SU-DHL-6 (cell line): ENCODE measurements at regions not wholly inside any gene's neighbourhood (a gene's known extent, or its start where the extent isn't known, plus 50 kb on each side); places are given as distances from the start of the nearest gene placed in this dataset.

Source experiments
- H2AFZ ChIP-seq: fragments of 200-600 bp; sonication (generic); 2 replicates; pipeline ENCODE4 v1.6.1; 2014; ENCODE audit warnings: low read depth, mild to moderate bottlenecking, moderate library complexity, mixed read lengths, antibody characterized with exemption, low read length; ENCODE audit not compliant: severe bottlenecking
- H3F3A ChIP-seq: fragments of 200-600 bp; shearing (Covaris generic); 2 replicates; pipeline ENCODE4 v1.6.0; 2016; ENCODE audit warnings: antibody characterized with exemption, mild to moderate bottlenecking; ENCODE audit not compliant: insufficient read depth
- H3K27ac ChIP-seq: fragments of 200-600 bp; sonication (generic); 2 replicates; pipeline ENCODE4 v1.5.1; 2016; ENCODE audit warnings: low read depth, mild to moderate bottlenecking, low read length, moderate library complexity, mixed read lengths
- H3K27me3 ChIP-seq: fragments of 200-600 bp; sonication (generic), shearing (Covaris generic); 2 replicates; pipeline ENCODE4 v1.6.0; 2014; ENCODE audit warnings: mild to moderate bottlenecking, low read length
- H3K36me3 ChIP-seq: fragments of 200-600 bp; sonication (generic); 2 replicates; pipeline ENCODE4 v1.6.1; 2014; ENCODE audit warnings: mild to moderate bottlenecking, low read length, mixed read lengths
- H3K4me2 ChIP-seq: fragments of 300-600, 200-600 bp; shearing (Covaris generic), sonication (generic); 2 replicates; pipeline ENCODE4 v1.6.0; 2014; ENCODE audit warnings: low read length, low read depth, mild to moderate bottlenecking; ENCODE audit not compliant: poor library complexity, severe bottlenecking
- H3K4me3 ChIP-seq: fragments of 200-600 bp; sonication (generic); 2 replicates; pipeline ENCODE4 v1.5.1; 2014; ENCODE audit warnings: antibody characterized with exemption, low read length, mild to moderate bottlenecking, mixed read lengths; ENCODE audit not compliant: insufficient read depth, poor library complexity, severe bottlenecking
- H3K79me2 ChIP-seq: fragments of 200-600 bp; sonication (generic); 2 replicates; pipeline ENCODE4 v1.6.1; 2014; ENCODE audit warnings: mild to moderate bottlenecking, low read length, moderate library complexity; ENCODE audit not compliant: insufficient read depth
- H3K9ac ChIP-seq: fragments of 200-600 bp; sonication (generic); 2 replicates; pipeline ENCODE4 v1.7.0; 2014; ENCODE audit warnings: mild to moderate bottlenecking, low read length
- H3K9me2 ChIP-seq: fragments of 200-600 bp; sonication (generic); replicated peaks from 2 replicates; pipeline ENCODE4 v1.6.1; 2014; ENCODE audit warnings: low read length; ENCODE audit not compliant: insufficient read depth
- H3K9me3 ChIP-seq: fragments of 200-600 bp; sonication (generic); 2 replicates; pipeline ENCODE4 v1.6.1; 2014; ENCODE audit warnings: low read length, mixed read lengths; ENCODE audit not compliant: insufficient read depth
- H4K20me1 ChIP-seq: fragments of 200-600 bp; sonication (generic); 2 replicates; pipeline ENCODE4 v1.6.1; 2014; ENCODE audit warnings: low read depth, mild to moderate bottlenecking, antibody characterized with exemption, low read length, moderate library complexity, mixed read lengths
- CTCF ChIP-seq: fragments of 200-600 bp; sonication (generic); IDR thresholded peaks from one replicate; pipeline ENCODE4 v1.5.1; 2017; ENCODE audit warnings: antibody characterized with exemption, mild to moderate bottlenecking, low read length, moderate library complexity; ENCODE audit not compliant: insufficient read depth, poor library complexity, severe bottlenecking
- EZH2phosphoT487 ChIP-seq: fragments of 200-600 bp; sonication (generic), shearing (Covaris generic); conservative IDR thresholded peaks from 2 replicates; pipeline ENCODE4 v1.6.1; 2018; ENCODE audit warnings: mild to moderate bottlenecking, antibody characterized with exemption, low read length, moderate library complexity, mixed read lengths

- TF ChIP-seq CTCF (peak; percentile 48), EZH2phosphoT487 (no peak)
- peak overlapping the region; percentile 43 for H2AFZ ChIP-seq
- H3K79me2 ChIP-seq = no peaks in the 10 kb centered on the region
- H3K9me2 ChIP-seq = no peaks in the 10 kb centered on the region
- no peaks in the 10 kb centered on the region for H3K9me3 ChIP-seq
- no peak overlapping the region for H3K27ac ChIP-seq
- H3K9ac ChIP-seq = no peak overlapping the region
- no peaks in the 10 kb centered on the region for H4K20me1 ChIP-seq
- H3K27me3 ChIP-seq = no peaks in the 10 kb centered on the region
- H3K36me3 ChIP-seq = no peaks in the 10 kb centered on the region
- H3K4me2 ChIP-seq = no peak overlapping the region
- no peak overlapping the region for H3K4me3 ChIP-seq
- H3F3A ChIP-seq = no peaks in the 10 kb centered on the region
Observed at GRCh38 chr5:56314529-56314928, 81.4 kb upstream of the ANKRD55 start.

DNA sequence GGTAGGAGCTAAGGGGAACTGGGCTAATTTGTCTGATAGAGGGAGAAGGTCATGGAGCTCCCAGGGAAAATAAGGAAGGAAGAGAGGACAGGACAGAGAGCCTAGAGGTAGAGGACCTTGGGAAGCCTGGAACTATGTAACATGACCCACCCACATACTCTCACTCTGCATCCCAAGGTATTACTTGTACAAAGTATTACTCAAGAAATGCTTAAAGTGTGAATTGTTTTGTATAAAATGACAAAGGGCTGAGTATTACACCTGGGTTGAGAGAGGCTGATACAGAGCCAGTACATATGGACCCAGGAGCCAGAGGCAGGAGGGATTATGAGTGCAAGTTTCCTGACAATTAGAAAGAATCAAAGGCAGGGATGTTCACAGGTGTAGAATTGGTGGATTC, 80.5 kb upstream of the ANKRD55 start:
- H4K20me1 ChIP-seq = no peaks in the 10 kb centered on the region
- H3F3A ChIP-seq = no peaks in the 10 kb centered on the region
- no peak overlapping the region for H3K4me2 ChIP-seq
- no peaks in the 10 kb centered on the region for H3K9me3 ChIP-seq
- H3K27me3 ChIP-seq = no peaks in the 10 kb centered on the region
- H3K27ac ChIP-seq = no peak overlapping the region
- H3K9me2 ChIP-seq = no peaks in the 10 kb centered on the region
- H3K9ac ChIP-seq = no peak overlapping the region
- no peaks in the 10 kb centered on the region for H3K36me3 ChIP-seq
- H3K4me3 ChIP-seq = no peak overlapping the region
- H3K79me2 ChIP-seq = no peaks in the 10 kb centered on the region
- H2AFZ ChIP-seq = no peak overlapping the region
- TF ChIP-seq CTCF (no peak), EZH2phosphoT487 (no peak)

GRCh38 chr5:56313004-56313531, 79.9 kb upstream of the ANKRD55 start:
- Histone ChIP-seq H3K4me3 (no peak overlapping the region), H3K79me2 (no peaks in the 10 kb centered on the region), H3K9ac (no peak overlapping the region), H4K20me1 (no peaks in the 10 kb centered on the region), H3F3A (no peaks in the 10 kb centered on the region), H3K36me3 (no peaks in the 10 kb centered on the region), H3K27me3 (no peaks in the 10 kb centered on the region), H3K27ac (no peak overlapping the region), H3K9me2 (no peaks in the 10 kb centered on the region), H3K4me2 (no peak overlapping the region), H2AFZ (no peak overlapping the region), H3K9me3 (no peaks in the 10 kb centered on the region)
- no peak for TF ChIP-seq EZH2phosphoT487
- TF ChIP-seq CTCF = no peak
